ENCODE measurements at regions not wholly inside any gene's neighbourhood (a gene's known extent, or its start where the extent isn't known, plus 50 kb on each side); places are given as distances from the start of the nearest gene placed in this dataset.
"Not testable (repeated sequence)": the region's sequence is repeated elsewhere in the genome, so short reads cannot be mapped to it uniquely, and the experiment has no call there.

DNA sequence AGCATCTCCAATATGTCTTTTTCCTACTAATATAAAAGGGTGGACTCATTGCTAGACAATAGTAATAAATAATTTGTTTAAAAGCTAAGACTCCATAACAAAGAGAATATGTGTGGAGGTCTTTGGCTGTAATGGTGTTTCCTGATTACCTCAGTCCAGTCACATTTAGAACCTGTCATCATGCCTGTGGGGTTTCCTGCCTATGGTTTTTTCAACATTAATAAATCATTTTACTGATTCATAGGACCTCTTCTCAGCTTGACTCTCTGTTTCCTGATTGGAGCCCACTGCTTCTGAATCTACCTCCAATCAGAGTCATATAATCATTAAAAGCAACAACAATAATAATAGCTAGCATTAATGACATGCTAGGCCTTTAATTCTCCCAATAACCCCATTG lies 52.4 kb upstream of the GNAI1 start:
- intact Hi-C loops (cut with micrococcal nuclease) = no loop called here

DNA sequence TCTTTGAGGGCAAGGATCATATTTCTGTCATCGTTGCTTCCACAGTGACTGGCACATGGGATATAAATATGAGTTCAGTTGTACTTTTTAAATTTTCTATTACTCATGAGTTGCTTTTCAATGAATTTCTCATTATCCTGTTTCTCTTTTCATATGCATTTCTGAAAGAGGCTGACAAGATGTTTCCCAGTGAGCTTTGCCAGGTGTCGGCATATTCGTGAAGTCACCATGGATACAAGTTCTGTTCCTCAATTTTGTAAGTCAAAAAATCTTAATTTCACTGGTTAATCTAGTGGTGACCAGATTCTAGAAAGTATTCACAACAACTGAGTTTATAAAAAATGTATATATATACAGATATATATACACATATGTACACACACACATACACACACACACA lies 55.7 kb upstream of the GNAI1 start:
- intact Hi-C loops (cut with micrococcal nuclease) = no loop called here

DNA sequence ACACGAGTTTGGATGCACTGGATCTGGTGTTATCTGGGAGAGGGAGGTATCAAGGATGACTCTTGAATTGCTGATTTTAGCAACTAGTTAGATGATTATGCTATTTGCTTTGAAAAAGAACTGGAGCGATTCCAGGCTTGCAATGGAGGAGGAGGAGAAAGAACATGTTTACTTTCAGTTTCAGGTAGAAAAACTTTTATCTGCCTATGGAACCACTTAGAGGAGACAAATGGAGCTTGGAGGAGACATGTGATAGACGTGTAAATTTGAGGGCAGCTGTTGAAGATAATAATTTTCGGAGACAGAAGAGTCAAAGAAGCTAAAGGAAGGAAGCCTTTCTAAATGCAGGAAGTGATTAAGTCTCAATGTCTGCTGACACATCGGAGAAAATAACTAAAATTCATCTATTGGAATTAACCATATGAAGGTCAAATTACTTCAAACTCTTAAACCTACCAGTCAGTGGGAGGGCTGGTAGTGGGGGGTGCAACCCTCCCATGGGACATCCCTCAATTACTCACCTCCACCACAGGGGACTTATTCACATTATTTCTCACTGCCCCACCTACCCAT lies 56.4 kb upstream of the GNAI1 start:
- intact Hi-C loops (cut with micrococcal nuclease) = no loop called here

DNA sequence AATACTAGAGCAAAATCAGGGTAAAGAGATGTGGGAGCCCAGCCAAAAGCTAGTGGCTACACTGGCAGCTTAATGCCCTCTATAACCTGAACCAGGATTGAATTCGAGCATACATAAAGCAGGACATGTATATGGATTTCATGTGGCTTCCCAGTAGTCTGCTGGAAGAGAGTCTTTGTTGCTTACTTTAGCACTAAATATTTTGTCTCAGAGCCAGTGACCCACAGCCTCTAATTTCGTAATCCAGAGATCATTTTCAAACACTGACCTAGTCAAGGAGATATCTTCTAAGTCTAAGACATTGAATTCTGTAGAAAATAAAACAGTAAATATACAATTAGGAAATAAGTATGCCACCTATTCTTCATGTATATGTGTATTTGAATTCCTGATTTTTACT lies 64.2 kb upstream of the GNAI1 start:
- intact Hi-C loops (cut with micrococcal nuclease) = no loop called here

DNA sequence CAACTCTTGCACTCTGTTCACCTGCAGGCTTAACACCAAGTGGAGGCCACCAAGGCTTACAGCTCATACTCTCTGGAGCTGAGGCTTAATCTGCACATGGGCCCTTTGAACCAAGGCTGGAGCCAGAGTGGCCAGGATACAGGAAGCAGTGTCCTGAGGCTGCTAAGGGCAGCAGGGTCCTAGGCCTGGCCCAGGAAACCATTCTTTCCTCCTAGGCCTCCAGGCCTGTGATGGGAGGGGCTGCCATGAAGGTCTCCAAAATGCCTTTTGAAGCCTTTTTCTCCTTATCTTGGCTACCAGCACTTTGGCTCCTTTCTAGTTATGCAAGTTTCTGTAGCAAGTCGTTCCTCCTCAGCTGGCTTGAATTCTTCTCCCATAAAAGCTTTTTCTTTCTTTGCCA lies 68.0 kb upstream of the GNAI1 start:
- intact Hi-C loops (cut with micrococcal nuclease) = no loop called here

DNA sequence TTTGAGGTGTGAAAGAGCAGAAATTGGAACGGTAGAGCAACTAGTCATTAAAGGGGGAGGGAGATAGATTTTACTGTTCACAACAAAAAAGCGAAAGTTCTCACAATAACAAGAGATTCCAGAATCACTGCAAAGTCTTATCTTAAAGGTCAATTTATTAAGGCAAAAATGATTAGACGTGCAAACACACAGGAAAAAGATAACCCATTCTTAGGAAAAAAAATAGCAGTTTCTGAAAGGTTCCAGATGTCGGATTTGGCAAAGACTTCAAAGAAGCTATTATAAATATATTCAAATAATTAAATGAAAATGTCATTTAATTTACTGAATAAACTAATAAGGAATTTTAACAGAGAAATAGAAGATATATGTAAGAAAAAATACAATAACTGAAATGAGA lies 70.8 kb upstream of the GNAI1 start:
- intact Hi-C loops (cut with micrococcal nuclease) = no loop called here

DNA sequence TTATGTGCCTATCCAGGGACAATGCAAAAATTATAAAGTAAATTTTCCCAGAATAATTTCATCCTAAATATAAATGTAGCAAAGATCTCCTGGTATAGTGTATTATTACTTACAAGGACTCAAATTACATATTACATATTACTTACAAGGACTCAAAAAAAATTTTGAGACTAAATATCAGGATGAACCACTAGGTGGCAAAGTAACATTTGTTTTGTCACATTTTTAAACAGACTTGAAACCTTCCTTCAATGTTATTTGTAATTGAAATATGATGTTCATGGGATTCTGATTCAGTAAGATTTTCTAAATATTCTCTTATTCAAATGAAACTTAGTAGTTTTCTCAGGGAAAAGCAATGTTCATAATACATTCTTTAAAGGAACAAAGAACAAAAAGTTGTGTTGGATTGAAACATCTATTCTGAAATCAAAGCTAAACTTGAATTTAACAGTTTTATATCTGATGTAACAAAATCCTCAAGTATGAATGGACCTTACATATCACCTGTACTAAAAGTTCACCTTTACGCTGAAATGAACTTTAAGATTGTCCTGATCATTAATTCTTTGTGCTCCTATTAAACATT lies 74.3 kb upstream of the GNAI1 start:
- intact Hi-C loops (cut with micrococcal nuclease) = loop anchor here (1.0 kb wide), 4 partner anchors 332 to 621 kb away; no protein-coding TSS in a partner anchor

DNA sequence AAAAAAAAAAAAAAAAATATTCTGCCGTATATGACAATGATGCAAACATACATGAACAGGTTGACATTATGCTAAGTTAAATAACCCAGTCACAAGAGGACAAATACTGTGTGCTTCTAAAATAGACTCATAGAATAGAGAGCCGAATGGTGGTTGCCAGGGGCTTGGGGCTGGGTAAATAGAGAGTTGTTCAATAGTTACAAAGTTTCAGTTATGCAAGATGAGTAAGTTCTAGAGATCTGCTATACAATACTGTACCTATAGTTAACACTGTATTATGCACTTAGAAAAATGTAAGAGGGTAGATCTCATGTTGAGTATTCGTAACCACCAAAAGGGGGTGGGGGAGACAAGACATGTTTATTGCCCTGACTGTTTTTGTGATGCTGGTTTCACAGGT lies 77.1 kb upstream of the GNAI1 start:
- intact Hi-C loops (cut with micrococcal nuclease) = no loop called here

DNA sequence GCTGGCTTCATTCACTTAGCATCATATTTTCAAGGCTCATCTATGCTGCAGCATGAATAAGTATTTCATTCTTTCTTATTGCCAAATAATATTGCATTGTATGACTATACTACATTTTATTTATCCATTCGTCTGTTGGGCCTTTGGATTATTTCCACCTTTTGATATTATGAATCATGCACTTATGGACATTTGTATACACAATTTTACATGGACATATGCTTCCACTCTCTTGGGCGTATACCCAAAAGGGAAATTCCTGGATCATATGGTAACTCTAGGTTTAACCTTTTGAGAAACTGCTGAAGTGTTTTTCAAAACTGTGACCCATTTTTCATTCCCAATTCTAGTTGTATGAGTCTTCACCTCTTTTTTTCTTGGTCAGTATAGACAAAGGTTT lies 80.3 kb upstream of the GNAI1 start:
- intact Hi-C loops (cut with micrococcal nuclease) = no loop called here

DNA sequence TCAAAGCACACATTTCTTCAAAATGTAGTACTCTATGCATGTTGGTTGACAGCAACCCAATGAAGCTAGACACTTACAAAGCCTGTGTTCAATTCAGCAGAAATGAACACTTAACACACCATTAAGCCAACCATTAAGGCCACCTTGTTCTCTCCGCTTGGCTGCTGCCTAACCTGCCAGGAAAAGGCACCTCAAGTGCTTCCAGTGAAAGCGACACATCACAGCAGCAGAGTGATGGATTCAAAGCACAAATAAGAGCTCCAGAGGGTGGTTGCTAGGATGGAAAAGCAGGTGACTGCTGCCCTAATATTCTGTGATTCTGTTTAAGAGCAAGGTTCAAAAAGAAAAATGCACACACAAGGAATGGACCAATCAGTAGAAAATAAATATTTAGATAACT lies 81.5 kb upstream of the GNAI1 start:
- intact Hi-C loops (cut with micrococcal nuclease) = no loop called here

DNA sequence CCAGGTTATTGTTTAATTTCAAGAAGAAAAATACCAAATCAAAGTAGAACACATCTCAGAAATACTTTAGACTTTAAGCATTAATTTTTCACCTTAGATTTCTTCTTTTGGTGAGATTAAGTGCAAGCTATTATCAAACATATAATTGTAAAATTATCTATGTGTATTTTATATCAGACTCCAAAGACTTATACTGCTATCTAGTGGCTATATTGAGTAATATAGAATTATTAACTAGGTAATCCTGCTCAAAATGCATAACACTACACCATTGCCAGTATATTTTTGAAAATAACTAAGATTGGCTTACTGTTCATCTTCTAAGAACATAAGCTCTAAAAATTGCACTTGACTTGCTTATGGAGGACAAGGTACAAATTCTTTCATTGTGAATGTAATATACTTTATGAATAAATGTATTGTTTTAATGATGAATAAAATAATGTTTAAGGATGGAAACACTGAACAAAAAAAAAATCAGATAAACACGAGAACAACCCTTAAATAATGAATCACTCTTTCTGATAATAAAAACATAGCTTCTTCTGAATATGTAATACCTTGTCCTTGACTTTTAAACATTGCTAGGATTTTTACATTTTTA lies 86.7 kb upstream of the GNAI1 start:
- intact Hi-C loops (cut with micrococcal nuclease) = no loop called here

DNA sequence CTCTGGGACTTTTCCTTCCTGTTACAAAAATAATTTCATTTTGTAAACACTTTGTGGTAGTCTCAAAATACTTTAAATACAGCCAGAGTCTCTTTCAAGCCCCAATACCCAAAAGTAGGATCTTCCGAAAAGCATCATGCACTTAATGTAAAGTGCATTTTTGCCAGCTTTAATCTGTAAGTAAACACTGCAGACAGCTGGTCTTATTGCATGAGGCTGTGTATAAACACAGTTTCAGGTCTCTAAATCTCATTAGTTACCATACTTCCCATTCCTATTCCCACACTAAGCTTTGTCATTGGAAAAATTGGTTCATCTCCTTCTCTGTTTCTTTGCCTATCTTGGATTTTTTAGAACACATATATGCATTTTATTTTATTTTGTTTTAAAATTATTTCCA lies 87.6 kb upstream of the GNAI1 start:
- intact Hi-C loops (cut with micrococcal nuclease) = no loop called here

DNA sequence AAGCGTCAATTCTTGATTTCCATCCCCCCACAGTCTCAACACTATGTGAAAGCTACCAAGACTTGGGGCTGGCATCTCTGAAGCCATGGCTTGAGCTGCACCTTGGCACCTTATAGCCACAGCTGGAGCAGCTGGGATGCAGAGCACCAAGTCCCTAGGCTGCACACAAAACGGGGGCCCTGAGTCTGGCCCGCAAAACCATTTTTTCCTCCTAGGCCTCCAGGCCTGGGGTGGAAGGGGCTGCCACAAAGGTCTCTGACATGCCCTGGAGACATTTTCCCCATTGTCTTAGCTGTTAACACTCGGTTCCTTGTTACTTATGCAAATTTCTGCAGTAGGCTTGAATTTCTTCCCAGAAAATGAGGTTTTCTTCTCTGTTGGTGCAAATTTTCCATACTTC lies 89.8 kb upstream of the GNAI1 start:
- intact Hi-C loops (cut with micrococcal nuclease) = no loop called here

DNA sequence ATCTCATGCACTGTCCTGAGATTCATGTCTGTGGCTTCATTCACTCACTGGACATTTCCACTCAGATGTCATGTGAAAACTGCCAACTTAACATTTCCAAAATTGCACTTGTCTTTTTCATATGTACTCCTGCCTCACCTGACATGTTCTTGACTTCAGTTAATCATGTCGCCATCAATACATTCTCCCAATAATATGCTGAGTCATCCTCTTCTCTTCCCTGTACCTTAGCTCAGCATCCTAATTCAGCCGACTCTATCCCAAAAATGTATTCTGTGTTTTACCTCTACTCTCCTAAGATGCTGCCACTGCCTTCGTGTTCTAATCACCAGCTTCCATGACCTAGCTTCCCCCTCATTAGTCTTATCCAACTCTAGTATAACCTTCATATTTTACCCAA lies 93.9 kb upstream of the GNAI1 start:
- intact Hi-C loops (cut with micrococcal nuclease) = no loop called here

DNA sequence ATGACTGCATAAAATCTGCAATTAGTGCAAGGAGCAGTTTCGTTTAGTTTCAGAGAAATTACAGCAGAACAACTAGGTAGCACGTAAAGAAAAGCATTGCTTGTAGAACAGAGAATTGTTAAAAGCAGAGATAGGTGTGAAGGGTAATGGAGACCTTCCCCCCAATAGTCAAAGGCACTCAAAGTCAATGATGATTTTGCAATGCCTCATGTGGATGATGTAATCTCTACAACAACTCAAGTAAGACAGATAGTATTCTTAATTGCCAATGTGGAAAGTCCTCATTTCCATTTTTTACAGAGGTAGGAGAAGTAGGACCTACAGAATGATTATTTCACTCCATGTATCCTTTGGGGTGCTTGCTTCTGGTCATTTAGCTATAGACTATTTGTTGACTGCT lies 94.3 kb upstream of the GNAI1 start:
- intact Hi-C loops (cut with micrococcal nuclease) = no loop called here

DNA sequence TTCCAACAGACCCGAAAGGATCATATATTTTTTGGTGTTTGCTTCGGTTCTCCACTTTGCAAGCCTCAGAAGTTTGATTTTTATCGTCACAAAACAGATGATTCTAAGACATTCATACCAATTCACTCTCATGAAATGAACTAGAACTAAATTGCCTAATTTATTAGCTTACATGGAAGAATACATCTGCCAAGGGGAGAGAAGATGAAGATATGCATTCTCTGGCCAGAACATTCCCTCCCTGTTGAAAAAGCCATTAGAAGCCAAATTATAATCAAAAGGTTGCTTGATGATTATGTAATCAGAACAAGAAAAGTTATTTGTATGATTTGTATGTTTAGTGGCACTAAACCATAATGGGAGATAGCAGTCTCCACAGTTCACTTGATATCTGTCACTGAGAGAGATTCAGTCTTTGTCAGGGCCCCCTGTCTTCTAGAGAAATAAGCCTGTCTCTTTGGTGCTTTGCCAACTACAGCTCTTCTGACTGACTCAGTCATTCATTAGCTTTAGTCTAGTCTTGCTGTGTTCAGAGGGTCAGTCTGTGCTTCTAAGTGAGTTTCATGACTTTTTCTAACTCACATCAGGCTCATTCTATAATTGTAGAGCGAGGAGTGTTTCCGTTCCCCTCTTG lies 95.3 kb upstream of the GNAI1 start:
- intact Hi-C loops (cut with micrococcal nuclease) = no loop called here

DNA sequence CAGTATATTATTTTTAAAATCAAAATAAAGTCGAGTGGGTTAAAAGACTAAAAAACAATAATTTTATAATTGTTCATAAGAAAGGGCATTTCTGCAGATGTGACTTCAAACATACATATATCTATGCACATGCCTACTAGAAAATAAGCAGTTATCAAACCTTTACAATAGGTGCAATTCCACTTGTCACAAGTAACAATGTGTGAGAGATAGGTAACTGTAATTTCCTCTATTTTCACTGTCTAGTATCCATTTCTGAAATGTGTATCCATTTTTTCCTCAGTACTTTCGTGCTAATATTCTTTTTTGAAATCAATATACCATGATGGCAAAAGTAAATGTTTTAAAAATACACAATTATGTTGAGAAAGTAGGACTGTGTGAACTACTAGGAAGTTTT lies 96.9 kb upstream of the GNAI1 start:
- intact Hi-C loops (cut with micrococcal nuclease) = no loop called here

DNA sequence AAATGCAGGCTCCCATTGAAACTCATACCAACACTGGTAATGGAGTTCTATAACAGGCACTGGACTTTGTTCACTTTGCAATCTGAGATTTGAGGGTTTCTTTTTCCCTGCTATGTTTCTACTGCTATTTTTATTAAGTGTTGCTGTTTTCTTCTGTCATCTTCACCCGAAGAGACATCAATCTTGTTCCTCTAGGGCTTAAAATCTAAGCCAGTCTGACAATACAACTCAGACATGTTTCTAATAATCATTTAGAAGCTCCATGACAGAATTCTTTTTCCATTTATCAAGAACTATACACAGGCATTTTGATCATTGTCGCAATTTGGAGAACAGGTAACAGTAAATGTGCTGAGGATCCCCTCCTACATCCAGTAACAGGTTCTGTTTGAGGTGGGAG lies 98.5 kb upstream of the GNAI1 start:
- intact Hi-C loops (cut with micrococcal nuclease) = no loop called here

DNA sequence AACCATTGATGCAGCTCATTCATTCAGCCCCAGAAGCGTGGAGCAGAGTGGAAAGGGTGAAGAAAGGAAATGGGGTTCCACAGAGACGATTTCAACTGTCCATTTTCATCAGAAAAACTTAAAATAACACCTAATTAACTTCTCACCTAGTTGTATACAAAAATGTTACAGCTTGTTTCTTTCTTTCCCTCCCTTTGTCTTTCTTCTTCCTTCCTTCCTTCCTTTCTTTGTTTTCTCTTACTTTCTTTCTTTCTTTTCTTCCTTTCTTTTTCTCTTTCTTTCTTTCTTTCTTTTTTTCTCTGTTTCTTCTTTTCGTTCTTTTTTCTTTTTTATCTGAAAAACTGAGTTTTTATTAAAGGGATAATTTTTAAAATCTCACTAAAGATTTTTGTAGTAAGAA lies 105.9 kb upstream of the GNAI1 start:
- intact Hi-C loops (cut with micrococcal nuclease) = no loop called here

DNA sequence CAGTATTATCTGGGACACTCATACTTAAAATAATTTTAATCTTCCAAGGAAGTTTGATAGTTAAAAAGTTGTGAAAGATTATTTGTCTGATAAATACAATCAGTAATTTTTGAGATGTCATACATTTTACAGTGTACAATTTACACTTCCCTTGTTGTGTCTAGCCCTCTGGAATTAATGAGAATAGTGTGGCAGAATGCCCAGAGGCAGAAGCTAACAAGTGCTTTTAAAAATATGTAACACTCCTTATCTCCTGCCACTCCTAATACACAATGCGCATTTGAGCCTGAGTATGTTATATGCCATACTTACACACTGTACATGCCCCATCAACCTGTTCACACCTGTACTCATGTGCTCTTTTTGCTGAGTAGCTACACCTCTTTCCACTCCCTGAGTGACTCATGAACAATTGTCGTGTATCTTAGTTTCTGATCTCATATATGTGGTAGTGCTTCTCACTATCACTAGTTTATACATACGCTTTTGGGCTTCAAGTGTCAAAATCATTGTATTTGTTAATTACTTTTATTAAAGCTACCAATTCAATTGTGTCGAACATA lies 106.9 kb upstream of the GNAI1 start:
- intact Hi-C loops (cut with micrococcal nuclease) = no loop called here

DNA sequence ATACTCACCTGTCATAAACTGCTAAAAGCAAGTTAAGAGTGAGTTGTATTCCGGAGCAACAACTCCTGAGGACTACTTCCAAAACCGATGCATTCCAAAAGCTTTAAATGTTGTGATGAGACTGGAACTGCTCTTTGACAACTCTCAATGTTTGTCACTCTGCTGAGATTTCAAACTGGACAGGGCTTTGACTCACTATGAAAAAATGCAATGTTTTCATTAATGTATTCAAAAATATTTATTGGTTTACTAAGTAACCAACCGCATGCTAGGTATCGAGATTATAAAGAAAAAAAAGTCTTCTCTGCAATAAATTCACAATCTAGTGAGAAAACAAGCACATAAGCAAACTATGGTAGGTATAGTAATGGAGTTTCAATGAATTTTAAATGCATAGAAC lies 107.9 kb upstream of the GNAI1 start:
- intact Hi-C loops (cut with micrococcal nuclease) = no loop called here

DNA sequence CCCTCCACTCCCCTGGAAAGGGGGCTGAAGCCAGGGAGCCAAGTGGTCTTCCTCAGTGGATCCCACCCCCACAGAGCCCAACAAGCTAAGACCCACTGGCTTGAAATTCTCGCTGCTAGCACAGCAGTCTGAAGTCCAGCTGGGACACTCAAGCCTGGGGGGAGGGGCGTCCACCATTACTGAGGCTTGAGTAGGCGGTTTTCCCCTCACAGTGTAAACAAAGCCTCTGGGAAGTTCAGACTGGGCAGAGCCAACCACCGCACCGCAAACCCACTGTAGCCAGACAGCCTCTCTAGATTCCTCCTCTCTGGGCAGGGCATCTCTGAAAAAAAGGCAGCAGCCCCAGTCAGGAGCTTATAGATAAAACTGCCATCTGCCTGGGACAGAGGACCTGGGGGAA lies 114.4 kb upstream of the GNAI1 start:
- intact Hi-C loops (cut with micrococcal nuclease) = not testable (repeated sequence)

DNA sequence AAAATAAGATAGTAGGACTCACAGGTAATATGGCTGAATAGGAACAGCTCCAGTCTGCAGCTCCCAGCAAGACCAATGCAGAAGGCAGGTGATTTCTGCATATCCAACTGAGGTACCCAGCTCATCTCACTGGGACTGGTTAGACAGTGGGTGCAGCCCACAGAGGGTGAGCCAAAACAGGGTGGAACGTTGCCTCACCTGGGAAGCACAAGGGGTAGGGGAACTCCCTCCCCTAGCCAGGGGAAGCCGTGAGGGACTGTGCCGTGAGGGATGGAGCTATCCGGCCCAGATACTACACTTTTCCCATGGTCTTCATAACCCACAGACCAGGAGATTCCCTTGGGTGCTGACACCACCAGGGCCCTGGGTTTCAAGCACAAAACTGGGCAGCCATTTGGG lies 114.8 kb upstream of the GNAI1 start:
- intact Hi-C loops (cut with micrococcal nuclease) = loop anchor here (1.0 kb wide), 3 partner anchors 214 to 748 kb away; no protein-coding TSS in a partner anchor
